HG02763 (cell line): ENCODE measurements at regions not wholly inside any gene's neighbourhood (a gene's known extent, or its start where the extent isn't known, plus 50 kb on each side); places are given as distances from the start of the nearest gene placed in this dataset.

Experiments
- ATAC-seq: cut with Tn5 transposase; IDR thresholded peaks from one replicate; pipeline ENCODE4 v1.9.1; 2021; ENCODE audit warnings: mild to moderate bottlenecking, moderate library complexity; ENCODE audit not compliant: unreplicated experiment

- no peak for ATAC-seq
Measured at GRCh38 chr16:74232806-74233465, 63.7 kb upstream of the PSMD7 start.

GRCh38 chr16:74230126-74230525, 66.5 kb upstream of the PSMD7 start:
- no peak for ATAC-seq

- no peak for ATAC-seq
Measured at GRCh38 chr16:74226338-74226954, 70.2 kb upstream of the PSMD7 start.

GRCh38 chr16:74224828-74225612, 71.6 kb upstream of the PSMD7 start:
- no peak for ATAC-seq

GRCh38 chr16:74221828-74222227, 74.8 kb upstream of the PSMD7 start:
- ATAC-seq: no peak

- no peak for ATAC-seq
Measured at GRCh38 chr16:74219706-74220105, 76.9 kb upstream of the PSMD7 start.

GRCh38 chr16:74218871-74219270, 77.7 kb upstream of the PSMD7 start:
- no peak for ATAC-seq

GRCh38 chr16:74216319-74216718, 80.3 kb upstream of the PSMD7 start:
- ATAC-seq: no peak

GRCh38 chr16:74215249-74215648, 81.4 kb upstream of the PSMD7 start:
- no peak for ATAC-seq

GRCh38 chr16:74213372-74213771, 83.2 kb upstream of the PSMD7 start:
- ATAC-seq: no peak

GRCh38 chr16:74210245-74210644, 86.4 kb upstream of the PSMD7 start:
- ATAC-seq: no peak

GRCh38 chr16:74202009-74202408, 94.6 kb upstream of the PSMD7 start:
- ATAC-seq: no peak

GRCh38 chr16:74201576-74201975, 95.0 kb upstream of the PSMD7 start:
- ATAC-seq: no peak

GRCh38 chr16:74200921-74201320, 95.7 kb upstream of the PSMD7 start:
- ATAC-seq: no peak

GRCh38 chr16:74199842-74200124, 96.8 kb upstream of the PSMD7 start:
- ATAC-seq: no peak

GRCh38 chr16:74199066-74199841, 97.4 kb upstream of the PSMD7 start:
- no peak for ATAC-seq

- ATAC-seq: no peak
Measured at GRCh38 chr16:74192281-74192797, 104.3 kb upstream of the PSMD7 start.

GRCh38 chr16:74190292-74190691, 106.3 kb upstream of the PSMD7 start:
- no peak for ATAC-seq

- no peak for ATAC-seq
Measured at GRCh38 chr16:74188856-74189255, 107.8 kb upstream of the PSMD7 start.

GRCh38 chr16:74186561-74186971, 110.0 kb upstream of the PSMD7 start:
- no peak for ATAC-seq

- ATAC-seq: no peak
Measured at GRCh38 chr16:74184839-74185238, 111.8 kb upstream of the PSMD7 start.
